GM18858 (cell line): ENCODE measurements at regions not wholly inside any gene's neighbourhood (a gene's known extent, or its start where the extent isn't known, plus 50 kb on each side); places are given as distances from the start of the nearest gene placed in this dataset.
"Not testable (repeated sequence)": the region's sequence is repeated elsewhere in the genome, so short reads cannot be mapped to it uniquely, and the experiment has no call there.

Experiments
- ATAC-seq: cut with Tn5 transposase; IDR thresholded peaks from one replicate; pipeline ENCODE4 v1.9.1; 2021; ENCODE audit not compliant: unreplicated experiment

GRCh38 chrX:112368371-112368770, 285.8 kb upstream of the TRPC5 start:
- no peak for ATAC-seq

GRCh38 chrX:112367065-112367464, 284.5 kb upstream of the TRPC5 start:
- no peak for ATAC-seq

- ATAC-seq = no peak
These were observed 277.3 kb upstream of the TRPC5 start for GRCh38 chrX:112359906-112360305.

- ATAC-seq = no peak
These were observed 273.4 kb upstream of the TRPC5 start for GRCh38 chrX:112355931-112356330.

GRCh38 chrX:112341598-112341997, 259.0 kb upstream of the TRPC5 start:
- ATAC-seq = no peak

GRCh38 chrX:112313201-112313600, 230.6 kb upstream of the TRPC5 start:
- ATAC-seq = no peak

- no peak for ATAC-seq
These were observed 223.5 kb upstream of the TRPC5 start for GRCh38 chrX:112306027-112306426.

GRCh38 chrX:112279940-112280339, 197.4 kb upstream of the TRPC5 start:
- no peak for ATAC-seq

GRCh38 chrX:112270991-112271390, 188.4 kb upstream of the TRPC5 start:
- ATAC-seq = no peak

- ATAC-seq = no peak
These were observed 183.6 kb upstream of the TRPC5 start for GRCh38 chrX:112266136-112266535.

- no peak for ATAC-seq
These were observed 176.8 kb upstream of the TRPC5 start for GRCh38 chrX:112259375-112259774.

- ATAC-seq = no peak
These were observed 172.3 kb upstream of the TRPC5 start for GRCh38 chrX:112254896-112255295.

GRCh38 chrX:112247714-112248113, 165.1 kb upstream of the TRPC5 start:
- ATAC-seq = no peak

- no peak for ATAC-seq
These were observed 153.0 kb upstream of the TRPC5 start for GRCh38 chrX:112235547-112235946.

GRCh38 chrX:112233164-112233563, 150.6 kb upstream of the TRPC5 start:
- ATAC-seq = no peak

GRCh38 chrX:112226795-112227194, 144.2 kb upstream of the TRPC5 start:
- ATAC-seq = not testable (repeated sequence)

GRCh38 chrX:112223391-112223790, 140.8 kb upstream of the TRPC5 start:
- no peak for ATAC-seq

- ATAC-seq = no peak
These were observed 135.8 kb upstream of the TRPC5 start for GRCh38 chrX:112218388-112218787.

- ATAC-seq = peak; percentile 80
These were observed 128.9 kb upstream of the TRPC5 start for GRCh38 chrX:112211459-112211858.

GRCh38 chrX:112197840-112198239, 115.3 kb upstream of the TRPC5 start:
- ATAC-seq = no peak

GRCh38 chrX:112190646-112191045, 108.1 kb upstream of the TRPC5 start:
- ATAC-seq = no peak

- ATAC-seq = not testable (repeated sequence)
These were observed 98.8 kb upstream of the TRPC5 start for GRCh38 chrX:112181361-112181760.

- ATAC-seq = peak; percentile 87
These were observed 81.8 kb upstream of the TRPC5 start for GRCh38 chrX:112164420-112164819.

- no peak for ATAC-seq
These were observed 81.3 kb upstream of the TRPC5 start for GRCh38 chrX:112163906-112164305.
